Islet of Langerhans (tissue), 1 donor: ENCODE measurements at regions not wholly inside any gene's neighbourhood (a gene's known extent, or its start where the extent isn't known, plus 50 kb on each side); places are given as distances from the start of the nearest gene placed in this dataset.

Experiments
- FAIRE-seq: peaks from one replicate; lab custom pipeline; 2011; peaks lifted over from hg19 to GRCh38; lab: Jason Lieb, UNC

- no peak for FAIRE-seq
Observed at GRCh38 chr12:30437044-30437443, 258.6 kb downstream of the IPO8 start.

DNA sequence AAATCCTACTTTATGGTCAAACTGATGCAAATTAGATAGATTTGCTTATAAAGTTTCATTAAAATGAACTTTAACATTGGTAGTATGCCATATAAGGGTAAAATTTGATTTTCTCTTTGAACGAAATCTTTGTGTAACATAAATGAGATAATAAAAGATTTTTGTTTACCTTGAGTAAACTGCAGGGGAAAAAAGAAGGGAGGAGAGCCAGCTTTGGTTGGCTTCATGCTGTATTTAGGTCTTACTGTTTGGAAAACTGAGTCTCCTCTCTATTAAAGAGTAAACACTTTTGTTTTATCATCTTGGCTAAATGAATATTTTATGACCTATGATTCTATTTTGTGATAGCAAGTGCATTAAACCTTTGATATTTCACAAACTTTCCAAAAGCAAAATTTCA is 267.6 kb downstream of the IPO8 start:
- no peak for FAIRE-seq

- no peak for FAIRE-seq
Observed at GRCh38 chr12:30427555-30427954, 268.1 kb downstream of the IPO8 start.

- no peak for FAIRE-seq
Observed at GRCh38 chr12:30425445-30425844, 270.2 kb downstream of the IPO8 start.

DNA sequence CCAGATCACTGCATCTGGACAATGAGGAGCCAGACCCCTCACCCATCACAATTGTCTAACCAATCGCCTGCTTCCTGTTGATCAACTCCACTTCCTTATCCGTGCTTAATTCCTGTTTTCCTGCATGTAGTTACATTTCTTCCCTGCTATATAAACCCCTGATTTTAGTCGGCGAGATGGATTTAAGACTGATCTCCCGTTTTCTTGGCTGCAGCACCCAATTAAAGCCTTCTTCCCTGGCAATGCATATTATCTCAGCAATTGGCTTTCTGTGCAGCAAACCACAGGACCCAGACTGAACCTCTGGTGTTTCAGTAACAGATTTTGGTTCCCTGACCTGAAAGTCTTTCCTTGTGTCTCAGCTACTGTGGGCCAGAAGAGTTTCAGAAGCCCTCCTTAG is 272.3 kb downstream of the IPO8 start:
- no peak for FAIRE-seq

GRCh38 chr12:30422844-30423243 is 272.8 kb downstream of the IPO8 start:
- no peak for FAIRE-seq

- FAIRE-seq, result no peak
Observed at GRCh38 chr12:30420561-30420960, 275.1 kb downstream of the IPO8 start.

DNA sequence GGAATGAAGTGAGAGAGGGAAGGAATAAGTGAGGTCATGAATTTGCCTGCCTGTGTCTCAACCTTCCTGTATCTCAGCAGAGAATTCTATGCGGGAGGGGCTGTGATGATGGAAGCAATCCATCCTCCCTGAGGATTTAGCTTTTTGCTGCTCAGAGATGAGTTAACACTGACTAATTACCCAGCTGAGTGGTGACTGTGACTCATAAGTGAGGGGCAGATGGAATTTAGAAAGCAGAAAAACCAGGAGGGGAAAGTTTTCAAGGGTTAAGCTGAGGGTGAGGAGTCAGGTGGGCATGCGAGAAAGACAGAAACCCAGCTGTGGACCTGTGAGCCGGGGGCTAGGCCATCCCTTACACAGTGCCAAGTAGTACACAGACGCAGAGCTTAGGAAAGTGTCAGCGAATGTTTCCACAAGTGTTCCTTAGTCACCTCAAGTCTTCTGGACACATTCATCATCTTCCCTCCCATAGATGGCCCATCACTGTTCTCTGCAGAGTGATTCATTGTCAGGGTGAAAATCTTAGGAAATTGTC is 277.9 kb downstream of the IPO8 start:
- no peak for FAIRE-seq

- FAIRE-seq, result no peak
Observed at GRCh38 chr12:30416631-30417030, 279.0 kb downstream of the IPO8 start.

DNA sequence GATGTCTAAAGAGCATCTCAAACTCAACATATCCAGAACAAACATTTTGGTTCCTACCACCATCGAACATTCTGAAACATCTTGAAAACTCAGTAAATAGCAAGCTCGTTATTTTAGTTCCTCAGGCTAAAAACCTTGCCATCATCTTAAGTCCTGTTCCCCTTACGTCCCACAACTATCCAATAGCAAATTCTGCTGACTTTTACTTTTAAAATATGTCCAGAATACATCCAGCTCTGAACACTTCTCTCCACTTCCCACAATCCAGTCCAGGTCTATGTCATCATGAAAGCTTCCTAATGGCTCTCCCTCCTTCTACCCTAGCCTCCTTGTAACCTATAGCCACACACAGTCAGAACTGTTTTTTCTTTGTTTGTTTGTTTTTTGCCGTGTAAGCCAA is 279.9 kb downstream of the IPO8 start:
- FAIRE-seq, result no peak

DNA sequence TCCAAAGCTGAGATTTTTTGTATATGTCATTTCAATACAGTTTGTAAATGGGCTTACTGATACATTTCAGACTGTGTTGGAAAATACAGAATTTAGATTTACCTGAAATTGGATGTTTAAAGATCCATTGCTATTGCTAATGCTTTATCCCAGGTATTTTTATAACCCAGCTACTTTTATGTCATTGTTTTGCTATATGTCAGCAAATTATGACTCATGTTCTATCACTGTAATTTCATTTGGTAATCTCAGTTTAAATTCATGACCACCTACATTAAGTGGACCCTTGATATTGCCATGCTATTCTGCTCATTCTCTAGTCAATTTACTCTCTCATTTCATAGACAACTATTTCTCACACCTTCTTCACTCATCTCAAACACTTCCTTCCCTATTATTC is 281.2 kb downstream of the IPO8 start:
- no peak for FAIRE-seq

- FAIRE-seq, result no peak
Observed at GRCh38 chr12:30400349-30400748, 295.3 kb downstream of the IPO8 start.

GRCh38 chr12:30399859-30400258 is 295.8 kb downstream of the IPO8 start:
- FAIRE-seq, result no peak

DNA sequence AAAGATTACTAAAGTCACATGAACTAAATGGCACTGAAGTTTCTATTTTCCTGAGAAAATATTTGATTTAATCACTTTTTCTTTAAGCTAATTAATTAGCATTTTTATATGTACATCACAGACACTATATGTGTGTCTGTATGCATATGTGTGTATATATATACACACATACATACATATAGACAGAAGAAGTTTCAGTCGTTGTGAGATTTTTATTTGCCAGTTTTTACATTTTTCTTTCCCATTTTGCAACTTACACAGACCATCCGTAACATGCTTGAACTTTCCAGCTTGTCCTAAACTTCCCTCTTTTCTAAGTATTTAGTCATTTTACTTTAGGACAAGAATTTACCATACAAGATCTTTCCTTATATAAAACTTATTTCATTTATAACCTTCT is 299.1 kb downstream of the IPO8 start:
- FAIRE-seq, result no peak

DNA sequence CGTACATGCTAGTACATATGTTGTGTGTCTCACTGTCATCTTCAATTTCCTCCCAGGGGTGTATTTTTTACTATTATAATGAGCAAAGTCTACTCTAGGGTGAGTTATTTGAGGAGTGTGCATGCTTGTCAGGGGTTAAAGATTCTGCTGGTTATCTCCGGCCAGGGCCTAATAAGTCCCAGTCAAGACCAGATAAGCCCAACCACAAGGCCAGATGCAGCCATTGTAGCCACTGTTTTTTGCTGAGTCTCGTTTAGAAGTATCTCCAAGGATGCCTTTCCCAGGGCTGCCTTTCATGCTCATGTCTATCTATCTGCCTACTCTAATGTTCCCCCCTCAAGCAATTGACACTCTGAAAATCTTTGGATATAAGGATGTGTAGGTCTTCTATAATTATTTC is 300.5 kb downstream of the IPO8 start:
- FAIRE-seq, result no peak

DNA sequence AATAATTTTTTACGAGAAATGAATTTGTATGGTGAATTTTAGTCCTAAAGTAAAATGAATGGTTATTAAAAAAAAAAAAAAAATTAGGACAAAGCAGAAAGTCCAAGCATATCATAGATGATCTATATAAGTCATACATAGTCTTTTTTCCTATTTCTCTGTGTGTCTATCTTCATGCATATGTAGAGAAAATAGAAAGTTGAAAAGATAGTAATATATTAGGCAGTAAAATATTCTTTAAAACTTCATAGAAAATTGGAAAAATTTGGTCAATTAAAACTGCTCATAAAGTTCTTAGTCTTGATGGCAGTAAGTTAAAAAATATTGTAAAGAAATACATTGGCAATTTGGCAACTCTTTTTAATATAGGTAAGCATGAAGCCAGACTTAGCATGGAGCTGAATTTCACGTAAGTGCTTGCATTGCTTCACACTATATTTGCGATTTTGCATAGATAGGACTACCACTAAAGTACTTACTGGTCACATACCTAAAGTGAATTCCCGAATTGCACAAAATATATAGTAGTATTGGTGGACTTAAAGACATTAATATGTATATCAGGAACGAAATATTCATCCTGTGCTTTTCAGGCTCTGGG is 303.8 kb downstream of the IPO8 start:
- FAIRE-seq, result no peak

DNA sequence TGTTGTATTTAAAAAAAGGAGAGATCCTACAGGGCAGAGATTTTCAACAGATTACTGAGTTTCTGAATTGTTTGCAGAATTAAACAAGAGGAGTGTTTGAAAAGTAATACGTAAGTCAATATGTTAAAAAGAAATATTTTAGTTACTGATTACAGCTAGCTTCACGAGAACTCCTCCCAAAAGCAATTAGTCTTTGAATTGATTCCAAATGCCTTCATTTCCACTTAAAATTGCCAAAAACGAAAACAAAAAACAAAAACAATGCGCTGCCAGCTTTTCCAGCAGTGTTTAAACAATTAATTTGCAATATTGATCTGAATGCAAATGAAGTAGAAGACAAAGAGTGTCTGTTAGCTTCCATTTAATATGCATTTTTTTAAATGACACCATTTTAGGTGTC is 310.0 kb downstream of the IPO8 start:
- FAIRE-seq, result no peak

GRCh38 chr12:30384976-30385375 is 310.7 kb downstream of the IPO8 start:
- no peak for FAIRE-seq

- no peak for FAIRE-seq
Observed at GRCh38 chr12:30378307-30378706, 317.4 kb downstream of the IPO8 start.

DNA sequence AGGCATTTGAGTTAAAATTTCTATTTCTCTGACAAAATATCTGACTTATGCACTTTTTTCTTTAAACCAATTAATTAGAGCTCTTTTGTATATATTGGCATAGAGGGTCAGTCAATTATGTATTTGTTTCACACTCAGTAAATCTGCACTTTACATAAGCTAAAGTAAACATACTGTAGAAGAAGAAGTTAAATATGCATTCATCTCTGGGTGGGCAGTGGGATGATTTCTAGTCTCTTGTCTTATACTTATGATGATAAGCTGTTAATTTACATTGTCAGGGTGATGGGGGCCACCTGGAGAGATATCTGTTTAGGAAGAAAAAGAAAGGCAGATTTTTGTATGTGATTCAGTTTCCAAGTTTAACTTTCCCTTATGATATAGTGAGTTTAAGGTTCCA is 330.8 kb downstream of the IPO8 start:
- FAIRE-seq, result no peak

GRCh38 chr12:30361145-30361544 is 334.5 kb downstream of the IPO8 start:
- no peak for FAIRE-seq

- no peak for FAIRE-seq
Observed at GRCh38 chr12:30358671-30359070, 337.0 kb downstream of the IPO8 start.

- FAIRE-seq, result no peak
Observed at GRCh38 chr12:30357766-30358490, 337.7 kb downstream of the IPO8 start.
